HG03103 (cell line): ENCODE measurements at regions not wholly inside any gene's neighbourhood (a gene's known extent, or its start where the extent isn't known, plus 50 kb on each side); places are given as distances from the start of the nearest gene placed in this dataset.
A peak's percentile ranks its signal among the peaks of the same experiment; 100 is the strongest.
"Not testable (repeated sequence)": the region's sequence is repeated elsewhere in the genome, so short reads cannot be mapped to it uniquely, and the experiment has no call there.

Experiments
- ATAC-seq: cut with Tn5 transposase; IDR thresholded peaks from one replicate; pipeline ENCODE4 v1.9.1; 2021; ENCODE audit warnings: low read depth; ENCODE audit not compliant: unreplicated experiment

- not testable (repeated sequence) for ATAC-seq
These were observed 50.3 kb upstream of the AGTPBP1 start for GRCh38 chr9:85792057-85792456.

- not testable (repeated sequence) for ATAC-seq
These were observed 61.4 kb upstream of the AGTPBP1 start for GRCh38 chr9:85802978-85803695.

GRCh38 chr9:85804847-85805133 is 63.0 kb upstream of the AGTPBP1 start:
- ATAC-seq, result not testable (repeated sequence)

GRCh38 chr9:85805134-85806005 is 63.6 kb upstream of the AGTPBP1 start:
- ATAC-seq, result peak; percentile 71

GRCh38 chr9:85808329-85808728 is 66.6 kb upstream of the AGTPBP1 start:
- not testable (repeated sequence) for ATAC-seq

- ATAC-seq, result not testable (repeated sequence)
These were observed 71.6 kb upstream of the AGTPBP1 start for GRCh38 chr9:85813388-85813787.

GRCh38 chr9:85814800-85815199 is 73.0 kb upstream of the AGTPBP1 start:
- ATAC-seq, result not testable (repeated sequence)

DNA sequence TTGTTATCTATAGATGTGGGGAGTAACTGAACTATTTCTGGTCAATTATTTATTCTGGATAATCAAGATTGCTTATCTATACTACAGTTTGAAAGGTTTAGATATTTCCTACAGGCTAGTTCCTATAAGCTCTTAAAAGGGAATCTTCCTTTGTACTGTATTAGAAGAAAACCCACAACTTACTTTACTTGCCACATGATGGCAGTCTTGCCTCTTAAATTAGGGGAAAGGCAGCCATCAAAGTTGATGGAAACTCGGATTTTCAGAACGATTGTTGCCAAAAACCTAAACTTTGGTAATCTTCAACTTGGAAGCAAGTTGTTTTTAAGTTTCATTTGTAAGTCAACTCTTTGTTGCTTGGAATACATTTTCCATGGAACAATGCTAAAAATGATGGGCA is 77.2 kb upstream of the AGTPBP1 start:
- ATAC-seq, result not testable (repeated sequence)

- not testable (repeated sequence) for ATAC-seq
These were observed 78.8 kb upstream of the AGTPBP1 start for GRCh38 chr9:85820598-85820997.

GRCh38 chr9:85824949-85825348 is 83.2 kb upstream of the AGTPBP1 start:
- not testable (repeated sequence) for ATAC-seq

- ATAC-seq, result not testable (repeated sequence)
These were observed 92.8 kb upstream of the AGTPBP1 start for GRCh38 chr9:85834591-85834990.

GRCh38 chr9:85843949-85844348 is 97.0 kb upstream of the NAA35 start:
- not testable (repeated sequence) for ATAC-seq

- ATAC-seq, result not testable (repeated sequence)
These were observed 93.2 kb upstream of the NAA35 start for GRCh38 chr9:85847782-85848181.

DNA sequence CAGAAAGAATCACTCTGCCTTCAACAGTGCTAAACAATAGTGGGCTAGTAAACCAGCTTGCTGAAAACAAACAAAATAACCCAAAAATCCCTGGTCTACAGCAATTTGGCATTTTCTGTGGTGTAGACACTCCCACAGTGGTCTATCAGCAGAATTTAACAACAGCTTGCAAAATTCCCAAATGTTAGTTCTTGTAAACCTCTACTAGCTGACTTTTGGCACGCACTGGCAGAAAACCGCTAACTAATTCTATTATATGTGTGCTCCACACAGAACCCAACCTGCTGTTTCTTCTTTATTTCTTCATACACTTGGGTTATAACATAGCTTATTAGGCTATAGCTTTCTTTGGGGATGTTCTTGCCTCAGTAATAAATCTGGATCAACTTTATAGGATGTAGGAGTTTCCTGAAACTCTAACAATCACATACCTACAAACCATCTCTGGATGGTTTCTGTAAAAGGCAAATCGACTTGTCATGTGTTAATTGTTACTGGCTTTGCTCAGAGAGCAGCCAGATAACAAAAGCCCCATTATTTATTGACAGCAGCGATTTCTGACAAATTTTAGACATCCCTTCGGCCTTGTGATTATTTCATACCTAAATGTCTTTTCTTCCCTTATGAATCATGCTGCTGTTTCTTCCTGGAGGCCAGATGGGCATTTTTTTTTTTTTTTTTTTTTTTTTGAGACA is 82.7 kb upstream of the NAA35 start:
- ATAC-seq, result no peak

- no peak for ATAC-seq
These were observed 81.2 kb upstream of the NAA35 start for GRCh38 chr9:85859765-85860164.

- ATAC-seq, result not testable (repeated sequence)
These were observed 79.1 kb upstream of the NAA35 start for GRCh38 chr9:85861882-85862281.

DNA sequence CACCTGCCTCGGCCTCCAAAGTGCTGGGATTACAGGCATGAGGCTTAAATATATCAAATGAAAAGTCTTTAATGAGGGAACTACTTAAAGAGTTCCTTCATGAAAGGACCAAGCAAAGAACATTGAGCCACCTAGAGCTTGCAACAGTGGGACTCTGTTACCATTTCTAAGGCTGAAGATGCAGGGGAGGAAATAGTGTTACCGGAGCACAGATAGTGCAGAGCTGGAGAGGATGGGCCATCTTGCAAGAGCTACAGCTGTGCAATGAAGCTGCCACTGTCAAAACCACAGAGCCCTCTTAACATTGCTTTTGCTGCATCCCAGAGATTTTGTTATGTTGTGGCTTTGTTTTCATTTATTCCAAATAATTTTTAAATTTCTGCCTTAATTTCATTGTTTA is 77.1 kb upstream of the NAA35 start:
- ATAC-seq, result no peak

GRCh38 chr9:85871008-85871407 is 69.9 kb upstream of the NAA35 start:
- no peak for ATAC-seq

- ATAC-seq, result not testable (repeated sequence)
These were observed 69.3 kb upstream of the NAA35 start for GRCh38 chr9:85871683-85872082.

DNA sequence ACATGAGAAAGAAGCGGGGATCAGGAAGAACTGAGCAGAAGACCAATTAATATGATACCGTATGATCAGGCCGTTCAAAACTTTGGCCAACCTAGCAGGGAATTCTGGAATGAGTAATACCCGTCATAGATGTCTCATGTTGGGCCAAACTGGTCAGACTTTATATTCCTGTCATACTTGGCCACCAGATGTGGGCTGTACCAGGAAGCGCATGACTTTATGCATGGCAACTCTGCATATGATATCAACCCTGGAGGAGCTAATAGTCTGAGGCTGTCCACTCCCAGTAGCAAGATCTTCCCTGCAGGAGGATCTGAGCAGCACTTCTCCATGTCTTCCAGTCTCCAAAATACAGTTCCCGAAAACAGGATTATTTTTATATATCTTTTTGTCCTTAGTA is 68.5 kb upstream of the NAA35 start:
- no peak for ATAC-seq

DNA sequence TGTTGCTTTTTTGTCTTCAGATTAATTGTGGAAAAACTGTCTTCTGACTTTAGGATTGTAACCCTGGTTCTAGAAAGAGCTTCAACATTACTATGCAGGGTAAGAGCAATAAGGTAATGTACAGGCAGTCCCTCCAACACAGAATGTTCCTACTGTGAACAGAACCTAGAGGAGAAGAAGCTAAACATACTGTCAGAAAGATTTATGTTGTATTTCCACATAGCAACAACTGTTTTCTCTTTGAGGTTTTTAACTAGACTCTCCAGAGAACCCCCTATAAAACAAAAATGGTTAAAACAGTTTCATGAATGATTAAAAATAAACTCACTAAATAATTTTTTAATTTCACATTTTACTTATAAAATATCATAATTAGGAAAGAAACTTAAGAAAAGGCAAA is 64.3 kb upstream of the NAA35 start:
- ATAC-seq, result no peak
